GM13976 (cell line): ENCODE measurements at regions not wholly inside any gene's neighbourhood (a gene's known extent, or its start where the extent isn't known, plus 50 kb on each side); places are given as distances from the start of the nearest gene placed in this dataset.

ENCODE experiments used
- DNase-seq: peaks from one replicate; pipeline ENCODE4 v3.0.0; 2012; ENCODE audit warnings: low spot score
- CTCF ChIP-seq: IDR thresholded peaks from 2 replicates; pipeline ENCODE4 v1.5.1; 2012; ENCODE audit warnings: borderline replicate concordance, mild to moderate bottlenecking; ENCODE audit not compliant: insufficient read depth; ENCODE audit errors: extremely low read depth, missing control alignments, control extremely low read depth
- in situ Hi-C: fragments of 300-500 bp; cut with MboI; formaldehyde crosslinking; loops from one replicate; pipeline ENCODE4 v1.12.0; 2022; ENCODE audit warnings: low sequenced_read_pairs, mixed read lengths, inconsistent platforms; ENCODE audit not compliant: unreplicated experiment

DNA sequence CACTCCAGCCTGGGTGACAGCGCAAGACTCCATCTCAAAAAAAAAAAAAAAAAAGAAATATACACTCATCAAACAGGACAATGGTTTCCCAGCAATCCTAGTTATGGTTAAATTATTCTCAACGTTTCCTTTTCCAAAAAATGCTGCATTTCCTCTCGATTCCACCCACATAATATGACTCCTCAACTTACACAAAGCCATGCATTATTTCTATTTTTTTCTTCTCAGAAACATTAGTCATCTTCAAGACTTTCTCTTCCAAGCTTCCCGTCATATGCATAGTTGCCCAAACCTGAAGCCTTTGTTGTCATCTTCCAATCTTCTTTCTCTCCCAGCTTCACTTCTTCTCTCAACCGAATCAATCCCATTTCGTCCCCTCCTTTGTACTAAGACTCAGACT is 61.4 kb upstream of the RANBP6 start:
- in situ Hi-C loops, result no loop called here
- no peak for DNase-seq
- TF ChIP-seq CTCF, result no peak

DNA sequence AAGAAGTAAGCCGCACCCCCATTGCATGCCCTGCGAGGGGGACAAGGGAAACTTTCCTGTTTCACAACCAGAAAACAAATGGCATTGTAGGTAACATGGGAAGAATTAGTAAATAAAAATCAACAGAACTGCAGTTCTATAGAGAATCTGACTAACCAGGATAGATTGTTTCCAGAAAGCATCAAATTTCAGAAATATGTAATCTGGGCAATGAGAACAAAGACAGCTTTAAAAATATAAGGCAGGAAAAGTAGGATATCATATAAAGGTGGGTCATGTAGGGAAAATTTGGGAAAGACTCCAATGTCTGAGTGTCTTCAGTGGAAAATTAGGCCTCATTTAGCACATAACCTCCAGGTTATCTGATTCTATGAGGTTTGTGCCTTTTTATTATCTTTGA is 58.3 kb upstream of the RANBP6 start:
- TF ChIP-seq CTCF, result no peak
- no peak for DNase-seq
- in situ Hi-C loops, result loop anchor here (25.0 kb wide), 1 partner anchor 489 kb away; no protein-coding TSS in a partner anchor

DNA sequence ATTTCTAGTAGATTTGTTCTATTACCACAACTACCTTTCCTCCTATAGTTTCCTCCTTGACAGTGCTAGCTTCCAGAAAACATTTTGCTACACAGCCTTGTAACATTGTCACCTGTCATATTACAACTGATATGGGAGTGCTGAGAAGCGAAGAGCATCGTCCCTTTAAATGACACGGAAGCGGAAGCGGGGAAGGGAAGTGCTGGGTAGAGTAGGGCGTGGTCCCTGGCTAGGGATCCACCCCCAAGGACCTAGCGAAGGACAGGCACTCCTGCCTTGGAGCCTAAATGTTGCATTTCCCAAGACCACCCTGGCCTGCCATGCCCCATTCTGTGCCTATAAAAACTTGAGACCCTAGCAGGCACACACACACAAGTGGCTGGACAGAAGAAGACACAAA is 57.4 kb upstream of the RANBP6 start:
- in situ Hi-C loops, result loop anchor here (25.0 kb wide), 1 partner anchor 489 kb away; no protein-coding TSS in a partner anchor
- TF ChIP-seq CTCF, result no peak
- DNase-seq, result no peak

DNA sequence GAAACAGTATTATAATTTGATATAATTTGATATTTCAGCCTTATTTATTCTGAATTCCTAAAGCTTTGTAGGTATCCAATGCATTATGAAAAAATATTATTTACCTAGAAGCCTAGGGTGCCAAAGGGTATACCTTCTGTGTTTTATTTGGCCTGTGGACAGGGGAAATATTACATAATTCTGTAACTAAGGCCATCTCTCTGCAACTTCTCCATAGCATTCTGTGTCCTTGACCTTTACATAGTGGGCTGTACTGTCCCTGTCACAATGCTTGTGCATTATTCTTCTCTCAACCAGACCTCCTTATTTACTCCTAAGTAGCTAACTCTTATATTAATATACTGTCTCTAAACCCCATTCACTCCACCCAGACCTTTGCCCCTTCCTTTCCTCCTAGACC is 57.0 kb upstream of the RANBP6 start:
- no peak for DNase-seq
- in situ Hi-C loops, result loop anchor here (25.0 kb wide), 1 partner anchor 490 kb away; no protein-coding TSS in a partner anchor

DNA sequence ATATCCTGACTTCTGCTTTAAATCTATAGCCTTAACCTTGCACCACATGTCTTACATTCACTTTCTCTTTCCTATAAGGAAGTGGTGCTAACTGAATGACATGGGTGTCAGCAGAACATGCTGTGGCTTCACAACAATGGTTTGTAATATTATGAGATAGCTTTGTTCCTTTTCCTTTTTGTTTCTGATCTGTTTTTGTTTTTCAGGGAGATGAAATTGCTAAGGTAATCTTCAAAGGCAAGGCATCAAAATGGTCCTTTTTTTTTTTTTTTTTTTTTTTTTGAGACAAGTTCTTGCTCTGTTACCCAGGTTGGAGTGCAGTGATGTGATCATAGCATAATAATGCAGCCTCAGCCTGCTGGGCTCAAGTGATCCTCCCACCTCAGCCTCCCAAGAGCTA is 53.6 kb upstream of the RANBP6 start:
- no peak for TF ChIP-seq CTCF
- in situ Hi-C loops, result loop anchor here (10.0 to 25.0 kb wide), 2 partner anchors 236 to 493 kb away; no protein-coding TSS in a partner anchor
- peak; percentile 67 for DNase-seq

More for the DNA sequence above, 57.0 kb upstream of the RANBP6 start:
- TF ChIP-seq CTCF, result no peak

GRCh38 chr9:6067426-6067825 is 52.0 kb upstream of the RANBP6 start:
- no peak for TF ChIP-seq CTCF
- DNase-seq, result no peak
- in situ Hi-C loops, result loop anchor here (10.0 to 25.0 kb wide), 2 partner anchors 237 to 495 kb away; no protein-coding TSS in a partner anchor
